Activated CD4-positive, alpha-beta T cell treated with anti-CD3 and anti-CD28 coated beads, Interleukin-10, Interleukin-2, amounts not matched to agents 100 ng/mL and 50 ng/mL, durations not matched to agents 16 hours and 8 hours (primary cell): ENCODE measurements at regions not wholly inside any gene's neighbourhood (a gene's known extent, or its start where the extent isn't known, plus 50 kb on each side); places are given as distances from the start of the nearest gene placed in this dataset.
"Not testable (repeated sequence)": the region's sequence is repeated elsewhere in the genome, so short reads cannot be mapped to it uniquely, and the experiment has no call there.

Experiments
- DNase-seq: peaks from one replicate; pipeline ENCODE4 v3.0.0-alpha.2; 2020

GRCh38 chr13:111646456-111646855 is 326.0 kb downstream of the TEX29 start:
- no peak for DNase-seq

- no peak for DNase-seq
Observed at GRCh38 chr13:111648885-111649284, 328.4 kb downstream of the TEX29 start.

GRCh38 chr13:111650626-111651025 is 330.2 kb downstream of the TEX29 start:
- DNase-seq, result no peak

DNA sequence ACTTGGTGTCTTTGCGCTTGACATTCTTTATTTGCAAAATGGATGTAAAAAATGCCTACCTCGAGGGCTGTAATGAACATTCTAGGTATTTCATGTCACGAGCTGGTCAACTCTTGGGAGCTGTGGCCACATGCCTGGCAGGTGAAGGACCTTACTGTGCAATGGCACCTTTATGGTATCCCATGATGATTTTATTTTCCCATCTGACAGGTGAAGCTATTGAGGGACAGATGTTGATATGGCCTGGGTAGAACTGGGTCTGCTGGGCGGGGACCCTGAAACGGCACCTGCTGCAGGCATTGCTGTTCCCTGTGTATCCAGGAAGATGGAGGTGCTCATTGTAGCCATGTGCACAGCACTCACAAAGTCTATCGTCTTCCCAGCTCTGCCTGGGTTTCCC is 332.2 kb downstream of the TEX29 start:
- DNase-seq, result no peak

DNA sequence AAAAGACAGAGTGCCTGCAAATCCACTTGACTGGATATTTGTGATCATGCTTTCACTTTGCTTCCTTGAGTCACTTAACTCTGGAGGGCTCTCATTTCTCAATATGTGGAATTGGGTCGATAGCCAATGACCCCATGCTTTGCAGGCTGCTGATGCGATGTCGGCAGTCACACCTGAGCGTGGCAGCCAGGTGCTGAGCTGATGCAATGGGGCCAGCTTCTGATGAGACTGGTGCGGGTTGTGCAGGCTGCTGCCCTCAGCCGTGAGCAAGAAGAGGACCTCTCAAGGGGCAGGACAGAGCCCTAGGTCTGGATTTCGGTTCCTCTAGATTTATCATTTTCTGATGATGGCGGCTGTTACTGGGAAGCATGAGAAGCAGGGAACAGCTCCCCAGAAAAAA is 334.1 kb downstream of the TEX29 start:
- DNase-seq, result no peak

GRCh38 chr13:111656439-111656838 is 336.0 kb downstream of the TEX29 start:
- no peak for DNase-seq

DNA sequence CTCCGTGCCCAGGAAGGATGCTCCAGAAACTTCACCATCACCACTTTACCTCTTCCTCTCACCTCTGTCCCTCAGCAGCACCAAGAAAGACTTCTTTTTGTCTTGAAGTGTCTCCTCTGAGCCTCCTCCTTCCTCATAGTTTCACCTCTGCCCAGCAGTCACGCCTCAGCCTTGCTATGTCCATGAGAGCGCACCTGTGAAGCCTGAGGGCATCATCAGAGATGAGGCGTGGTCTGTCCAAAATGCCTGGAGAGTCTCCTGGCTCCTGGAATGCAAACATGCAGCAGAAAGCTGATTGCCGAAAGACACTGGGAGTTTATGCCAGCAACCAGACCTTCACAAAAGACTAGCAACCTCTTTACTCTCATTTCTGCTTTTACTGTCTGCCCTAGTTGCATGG is 336.6 kb downstream of the TEX29 start:
- no peak for DNase-seq

GRCh38 chr13:111658145-111659100 is 338.0 kb downstream of the TEX29 start:
- DNase-seq, result no peak

- DNase-seq, result no peak
Observed at GRCh38 chr13:111659219-111659775, 338.9 kb downstream of the TEX29 start.

- DNase-seq, result no peak
Observed at GRCh38 chr13:111659842-111660241, 339.4 kb downstream of the TEX29 start.

DNA sequence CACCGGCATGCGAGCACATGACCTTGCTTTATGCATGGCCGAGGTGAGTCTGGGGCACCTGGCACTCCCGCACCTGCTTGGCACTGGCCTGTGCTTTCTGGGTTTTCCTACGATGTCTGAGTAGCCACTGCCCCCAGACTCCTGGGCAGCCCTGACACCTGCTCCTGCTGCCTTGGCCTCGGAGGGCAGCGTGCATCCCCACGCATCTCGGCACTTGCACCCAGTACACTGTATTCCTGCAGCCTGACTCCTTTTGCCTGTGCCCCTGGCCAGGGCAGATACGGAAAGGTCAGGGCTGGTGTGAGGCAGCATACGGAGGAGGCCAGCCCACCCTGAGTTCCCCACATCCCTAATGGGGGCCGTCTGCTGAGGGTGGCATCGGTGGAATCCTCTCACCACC is 340.6 kb downstream of the TEX29 start:
- no peak for DNase-seq

GRCh38 chr13:111661776-111662175 is 341.3 kb downstream of the TEX29 start:
- no peak for DNase-seq

DNA sequence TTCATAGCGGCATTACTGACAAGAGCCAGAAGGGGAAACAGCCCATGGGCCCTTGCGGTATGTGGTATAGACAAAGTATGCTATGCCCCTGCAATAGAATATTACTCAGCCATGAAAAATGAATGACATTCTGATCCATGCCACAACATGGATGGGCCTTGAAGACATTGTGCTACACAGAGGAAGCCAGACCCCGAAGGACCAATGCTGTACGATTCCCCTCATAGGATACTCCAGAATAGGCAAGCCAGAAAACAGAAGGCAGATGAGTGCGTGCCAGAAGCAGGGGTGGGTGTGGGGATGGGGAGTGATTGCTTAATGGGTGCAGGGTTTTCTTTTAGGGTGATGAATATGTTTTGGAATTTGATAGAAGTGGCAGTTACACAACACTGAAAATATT is 342.0 kb downstream of the TEX29 start:
- DNase-seq, result no peak

DNA sequence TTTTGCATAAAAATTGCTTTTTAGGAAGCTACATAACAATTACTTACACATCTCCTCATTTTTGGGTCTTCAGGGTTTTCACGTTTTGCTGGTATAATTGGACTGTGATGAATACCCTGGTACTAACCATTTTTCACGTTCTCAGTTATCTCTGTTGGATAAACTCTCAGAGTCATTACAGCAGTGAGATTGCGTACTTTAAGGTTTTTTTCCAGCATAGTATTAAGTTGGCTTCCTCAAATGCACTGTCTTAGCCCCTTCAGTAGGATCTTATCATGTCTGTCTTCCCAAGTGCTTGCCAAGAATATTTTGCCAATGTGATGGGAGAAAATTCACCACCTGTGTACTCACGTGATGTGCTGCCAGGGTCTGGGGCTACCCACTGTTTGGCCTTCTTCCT is 342.5 kb downstream of the TEX29 start:
- no peak for DNase-seq

DNA sequence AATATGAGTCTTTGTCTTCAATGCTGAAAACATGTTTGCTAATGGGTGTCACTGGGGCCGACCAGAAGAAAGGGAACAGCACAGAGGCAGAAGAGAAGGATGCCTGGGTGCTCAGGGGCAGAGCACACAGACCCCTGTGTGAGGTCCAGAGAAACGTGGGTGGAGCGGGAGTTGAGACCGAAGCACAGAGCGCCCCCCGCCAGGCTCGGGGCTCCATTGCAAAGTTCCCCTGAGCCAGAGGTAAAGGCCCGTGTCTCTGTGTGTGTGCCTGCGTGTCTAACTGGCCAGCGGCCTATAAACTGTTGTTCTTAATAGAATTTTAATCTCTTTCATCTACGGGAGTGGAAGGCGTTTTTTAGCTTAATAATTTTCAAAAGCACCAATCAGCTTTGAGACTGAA is 343.1 kb downstream of the TEX29 start:
- DNase-seq, result no peak

DNA sequence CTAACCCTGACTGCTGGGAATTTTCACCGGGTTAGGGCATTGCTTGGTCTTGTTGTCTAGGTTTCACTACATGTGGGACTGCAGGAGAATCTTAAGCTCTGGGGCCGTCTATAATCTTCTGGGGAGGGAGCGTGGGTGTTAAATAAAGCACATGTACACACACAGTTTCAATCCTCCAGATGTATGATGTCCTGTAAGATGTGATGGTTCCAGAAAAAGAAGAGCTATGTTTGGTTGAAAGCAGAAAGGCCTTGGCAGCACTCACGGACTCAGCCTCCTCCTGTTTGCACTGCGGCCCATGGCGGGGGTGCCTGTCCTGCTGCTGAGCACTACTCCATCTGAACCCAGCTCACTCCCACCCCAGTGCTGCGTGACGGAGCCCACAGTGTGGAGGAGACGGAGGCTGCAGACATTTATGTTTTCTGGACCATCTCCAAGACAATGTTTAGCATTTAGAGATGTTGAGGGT is 343.5 kb downstream of the TEX29 start:
- DNase-seq, result no peak

DNA sequence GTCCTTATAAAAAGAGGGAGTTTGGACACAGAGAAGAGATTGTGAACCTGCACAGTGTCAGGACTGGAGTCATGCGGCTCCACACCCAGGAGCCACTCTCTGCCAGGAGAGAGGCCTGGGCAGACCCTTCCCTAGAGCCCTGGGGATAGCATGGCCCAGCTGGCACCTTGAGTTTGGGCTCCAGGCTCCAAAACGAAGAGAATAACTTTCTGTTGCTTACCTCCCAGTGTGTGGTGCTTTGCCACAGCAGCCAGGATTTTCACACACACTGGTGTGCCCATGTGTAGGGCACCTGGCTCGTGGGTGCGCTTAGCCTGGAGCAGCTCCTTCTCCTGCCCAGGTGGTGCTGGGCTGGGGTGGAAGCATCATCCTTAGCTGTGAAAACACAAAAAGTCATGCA is 344.3 kb downstream of the TEX29 start:
- DNase-seq, result no peak

DNA sequence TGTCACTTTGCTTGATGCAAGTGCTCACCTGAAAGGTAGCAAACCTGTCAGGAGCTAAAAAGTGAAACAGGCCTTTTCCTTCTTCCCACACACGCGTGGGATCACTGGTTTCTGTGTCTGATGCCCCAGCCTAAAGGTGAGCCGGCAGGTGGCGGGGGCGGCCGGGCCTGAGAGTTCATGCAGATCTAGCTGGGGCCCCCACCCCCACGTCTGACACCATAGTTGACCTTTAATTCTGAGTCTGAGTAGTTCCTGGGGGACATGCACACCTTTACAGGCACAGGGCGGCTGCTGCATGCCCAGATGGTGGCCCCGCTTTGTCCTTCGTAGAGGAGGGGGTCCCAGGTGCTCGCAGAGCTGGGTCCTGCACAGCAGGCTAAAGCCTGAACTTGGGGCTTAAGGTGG is 345.3 kb downstream of the TEX29 start:
- no peak for DNase-seq

- DNase-seq, result no peak
Observed at GRCh38 chr13:111666164-111666776, 345.8 kb downstream of the TEX29 start.

- DNase-seq, result no peak
Observed at GRCh38 chr13:111667757-111668156, 347.3 kb downstream of the TEX29 start.

GRCh38 chr13:111668451-111668850 is 348.0 kb downstream of the TEX29 start:
- no peak for DNase-seq

GRCh38 chr13:111672198-111672597 is 351.8 kb downstream of the TEX29 start:
- DNase-seq, result not testable (repeated sequence)

- not testable (repeated sequence) for DNase-seq
Observed at GRCh38 chr13:111678120-111678882, 357.9 kb downstream of the TEX29 start.
